Sigmoid colon (tissue), 6 donors: ENCODE measurements at regions not wholly inside any gene's neighbourhood (a gene's known extent, or its start where the extent isn't known, plus 50 kb on each side); places are given as distances from the start of the nearest gene placed in this dataset.

Experiments used
- DNase-seq: peaks from one replicate; pipeline ENCODE4 v3.0.0-alpha.2; 2019
- H3K27ac ChIP-seq, 4 donors: fragments of 200-600 bp; sonication (generic); one replicate each; pipeline ENCODE4 v1.5.1; 2016 to 2019; ENCODE audit warnings: mild to moderate bottlenecking in 1 of 4
- H3K27me3 ChIP-seq, 3 donors: fragments of 200-600 bp; sonication (generic); one replicate each; pipeline ENCODE4 v1.5.1; 2019; ENCODE audit warnings: mild to moderate bottlenecking in 1 of 3
- H3K36me3 ChIP-seq, 4 donors: fragments of 200-600 bp; sonication (generic); one replicate each; pipeline ENCODE4 v1.5.1; 2016 to 2019
- H3K4me1 ChIP-seq, 4 donors: fragments of 200-600 bp; sonication (generic); one replicate each; pipeline ENCODE4 v1.5.1; 2017 to 2019
- H3K4me3 ChIP-seq, 4 donors: fragments of 200-600 bp; sonication (generic); one replicate each; pipeline ENCODE4 v1.5.1; 2017 to 2019; ENCODE audit warnings: mild to moderate bottlenecking in 2 of 4, moderate library complexity in 1 of 4
- H3K9me3 ChIP-seq, 4 donors: fragments of 200-600 bp in 3 of 4; sonication (generic) in 3 of 4; one replicate each; pipeline versions ENCODE4 v1.5.1 to v1.6.1; 2013 to 2019
- CTCF ChIP-seq, 4 experiments: fragments of 450-650 bp in 3 of 4; fragments of 200-600 bp in 1 of 4; IDR thresholded peaks; one replicate each; pipeline ENCODE4 v1.5.1; 2016 to 2019; ENCODE audit warnings: antibody characterized with exemption in 4 of 4, mild to moderate bottlenecking in 3 of 4, moderate library complexity in 2 of 4
- EP300 ChIP-seq, 4 donors: sonication (generic); formaldehyde crosslinking; IDR thresholded peaks; one replicate each; pipeline ENCODE4 v1.6.1; 2017; ENCODE audit warnings: antibody characterized with exemption in 4 of 4
- POLR2A ChIP-seq, 2 donors: fragments of 450-650 bp; IDR thresholded peaks; one replicate each; pipeline ENCODE4 v1.6.1; 2016; ENCODE audit warnings: antibody characterized with exemption in 2 of 2, mild to moderate bottlenecking in 2 of 2, moderate library complexity in 2 of 2
- POLR2AphosphoS5 ChIP-seq, 4 donors: sonication (generic); formaldehyde crosslinking; IDR thresholded peaks; one replicate each; pipeline ENCODE4 v1.6.1; 2017; ENCODE audit warnings: antibody characterized with exemption in 4 of 4
- WGBS, 2 donors: extraction: QIAGEN DNeasy Blood & Tissue Kit; methylation state at CpG; one replicate each; pipeline ENCODE4 v1.1.7; 2013; 5-methylcytosine and 5-hydroxymethylcytosine counted together
- intact Hi-C: fragments of 100-400 bp; cut with DNase I; formaldehyde crosslinking; loops from one replicate; pipeline ENCODE4 v1.15.1; 2023
- donor health status: healthy with polysubstance abuse.
- donor health status: healthy.

GRCh38 chr5:27900761-27901160 is 862.4 kb upstream of the CDH9 start:
- WGBS, 2 donors = 72 to 86% methylated on average over 3 of the region's 3 CpGs
- H3K36me3 ChIP-seq = no peaks in the 10 kb centered on the region
- H3K9me3 ChIP-seq = no peaks in the 10 kb centered on the region
- H3K4me3 ChIP-seq = no peak overlapping the region
- intact Hi-C loops = no loop called here
- H3K27ac ChIP-seq = no peak overlapping the region
- no peaks in the 10 kb centered on the region for H3K27me3 ChIP-seq
- DNase-seq = no peak
- H3K4me1 ChIP-seq = no peaks in the 10 kb centered on the region
- TF ChIP-seq EP300 (IDR thresholded peaks at IDR 0.05) (no peak), CTCF (IDR thresholded peaks at IDR 0.05) (no peak), POLR2AphosphoS5 (IDR thresholded peaks at IDR 0.05) (no peak), POLR2A (IDR thresholded peaks at IDR 0.05) (no peak)

- H3K4me1 ChIP-seq = no peaks in the 10 kb centered on the region
- H3K9me3 ChIP-seq = peaks cover 0 to 2% (median 0%) of the 10 kb centered on the region in 4 donors
- H3K4me3 ChIP-seq = no peak overlapping the region
- H3K36me3 ChIP-seq = no peaks in the 10 kb centered on the region
- TF ChIP-seq POLR2AphosphoS5 (IDR thresholded peaks at IDR 0.05) = no peak
- no peak for TF ChIP-seq POLR2A (IDR thresholded peaks at IDR 0.05)
- H3K27me3 ChIP-seq = no peaks in the 10 kb centered on the region
- no peak for DNase-seq
- H3K27ac ChIP-seq = no peak overlapping the region
- WGBS, 2 donors = 62 to 87% methylated on average over 1 of the region's 1 CpG
- intact Hi-C loops = no loop called here
Observed at GRCh38 chr5:27876071-27876470, 837.7 kb upstream of the CDH9 start.

- H3K27me3 ChIP-seq = no peaks in the 10 kb centered on the region
- no peaks in the 10 kb centered on the region for H3K36me3 ChIP-seq
- H3K9me3 ChIP-seq = no peaks in the 10 kb centered on the region
- intact Hi-C loops = no loop called here
- TF ChIP-seq POLR2AphosphoS5 (IDR thresholded peaks at IDR 0.05) = no peak
- TF ChIP-seq CTCF (IDR thresholded peaks at IDR 0.05) = no peak
- TF ChIP-seq POLR2A (IDR thresholded peaks at IDR 0.05) = no peak
- TF ChIP-seq EP300 (IDR thresholded peaks at IDR 0.05) = no peak
- H3K4me3 ChIP-seq = no peak overlapping the region
- H3K4me1 ChIP-seq = no peaks in the 10 kb centered on the region
- H3K27ac ChIP-seq = no peak overlapping the region
- DNase-seq = no peak
Observed at GRCh38 chr5:27875148-27875547, 836.8 kb upstream of the CDH9 start.

- Histone ChIP-seq H3K4me3 (no peak overlapping the region), H3K4me1 (no peaks in the 10 kb centered on the region), H3K27ac (no peak overlapping the region), H3K27me3 (no peaks in the 10 kb centered on the region), H3K9me3 (peaks cover 0 to 1% (median 0%) of the 10 kb centered on the region in 4 donors), H3K36me3 (no peaks in the 10 kb centered on the region)
- no peak for DNase-seq
- 92 to 94% methylated on average over 2 of the region's 2 CpGs for WGBS, 2 donors
- intact Hi-C loops = no loop called here
- TF ChIP-seq POLR2A (IDR thresholded peaks at IDR 0.05) (no peak), POLR2AphosphoS5 (IDR thresholded peaks at IDR 0.05) (no peak), CTCF (IDR thresholded peaks at IDR 0.05) (no peak), EP300 (IDR thresholded peaks at IDR 0.05) (no peak)
Observed at GRCh38 chr5:27868292-27868691, 829.9 kb upstream of the CDH9 start.

GRCh38 chr5:27855491-27855890 is 817.1 kb upstream of the CDH9 start:
- H3K4me3 ChIP-seq = no peak overlapping the region
- WGBS, 2 donors = 20 to 64% methylated on average over 1 of the region's 1 CpG
- DNase-seq = no peak
- intact Hi-C loops = no loop called here
- no peaks in the 10 kb centered on the region for H3K4me1 ChIP-seq
- H3K9me3 ChIP-seq = peaks cover 0 to 3% (median 0%) of the 10 kb centered on the region in 4 donors
- TF ChIP-seq POLR2A (IDR thresholded peaks at IDR 0.05) (no peak), POLR2AphosphoS5 (IDR thresholded peaks at IDR 0.05) (no peak), EP300 (IDR thresholded peaks at IDR 0.05) (no peak), CTCF (IDR thresholded peaks at IDR 0.05) (no peak)
- H3K36me3 ChIP-seq = no peaks in the 10 kb centered on the region
- no peak overlapping the region for H3K27ac ChIP-seq
- H3K27me3 ChIP-seq = no peaks in the 10 kb centered on the region
